ENCODE measurements at regions not wholly inside any gene's neighbourhood (a gene's known extent, or its start where the extent isn't known, plus 50 kb on each side); places are given as distances from the start of the nearest gene placed in this dataset.

DNA sequence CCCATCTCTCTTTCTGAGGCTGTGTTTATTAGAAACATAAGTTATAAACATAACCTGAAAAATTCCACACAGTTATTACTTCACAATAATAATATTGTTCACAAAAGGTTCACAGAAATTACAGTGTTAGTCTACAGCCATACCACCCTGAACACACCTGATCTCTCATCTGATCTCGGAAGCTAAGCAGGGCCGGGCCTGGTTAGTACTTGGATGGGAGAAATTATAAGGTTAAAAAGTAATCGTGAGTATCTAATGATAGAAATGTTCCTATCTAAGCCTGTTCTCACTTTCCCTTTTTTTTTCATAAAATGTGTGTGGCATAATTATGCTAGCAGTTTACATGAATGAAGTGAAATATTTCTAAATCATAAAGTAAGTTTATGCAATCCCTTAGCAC lies 647.8 kb downstream of the TBC1D32 start:
- H3K4me3 ChIP-seq (ENCODE audit: low read depth, low read length): no peak overlapping the region
- DNase-seq (ENCODE audit: low read depth): no peak

DNA sequence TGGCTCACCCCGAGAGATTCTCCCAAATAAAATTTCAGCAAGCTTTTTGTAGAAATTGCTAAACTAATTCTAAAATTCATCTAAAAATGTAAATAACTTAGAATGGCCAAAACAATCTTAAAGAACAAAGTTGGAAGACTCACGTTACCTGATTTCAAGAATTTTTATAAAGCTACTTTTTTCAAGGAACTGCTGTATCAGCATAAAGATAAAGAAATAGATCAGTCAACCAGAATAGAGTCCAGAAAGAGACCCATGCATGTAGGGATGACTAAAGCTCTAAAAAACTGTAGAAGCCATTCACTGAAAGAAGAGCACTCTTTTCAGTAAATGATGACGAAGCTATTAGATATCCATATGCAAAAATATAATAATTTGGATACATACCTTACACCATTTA lies 652.1 kb downstream of the TBC1D32 start:
- no peak overlapping the region for H3K4me3 ChIP-seq (ENCODE audit: low read depth, low read length)
- DNase-seq (ENCODE audit: low read depth): no peak

DNA sequence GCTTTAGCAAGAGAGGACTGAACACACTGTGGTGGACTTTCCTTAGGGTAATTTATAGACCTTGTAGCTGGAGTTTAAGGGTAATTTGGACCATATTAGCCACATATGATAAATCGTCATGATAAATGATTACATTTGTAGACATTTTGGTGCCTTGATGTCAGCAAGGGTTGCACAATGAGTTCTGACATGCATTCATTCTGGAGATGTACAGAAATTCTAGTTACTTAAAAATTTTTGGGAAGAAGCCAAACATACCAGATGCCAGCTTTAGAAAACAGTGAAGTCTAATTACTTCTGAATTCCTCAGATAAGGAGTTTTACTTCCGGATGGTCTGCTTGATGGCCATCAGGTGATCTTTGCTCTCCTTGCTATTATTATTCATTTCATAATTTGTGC lies 653.1 kb downstream of the TBC1D32 start:
- H3K4me3 ChIP-seq (ENCODE audit: low read depth, low read length): no peak overlapping the region
- DNase-seq (ENCODE audit: low read depth): no peak

DNA sequence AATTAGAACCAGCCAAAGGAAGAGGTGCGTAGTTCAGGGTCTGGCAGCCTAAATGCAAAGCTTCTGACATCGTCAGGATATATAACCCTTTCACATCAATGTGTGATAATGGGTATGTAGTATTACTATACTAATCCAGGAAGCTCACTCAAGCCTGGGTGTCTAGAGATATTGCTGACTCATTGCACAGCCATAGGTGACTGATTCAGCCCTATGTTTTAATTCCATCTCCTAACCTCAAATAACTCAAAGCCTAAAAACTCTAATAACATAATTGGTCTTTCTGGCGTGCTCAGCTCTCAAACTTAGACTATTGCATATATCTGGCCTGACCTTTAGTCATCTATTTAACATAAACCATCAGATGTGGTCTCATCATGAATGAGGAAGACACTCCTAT lies 658.4 kb downstream of the TBC1D32 start:
- DNase-seq (ENCODE audit: low read depth): no peak

DNA sequence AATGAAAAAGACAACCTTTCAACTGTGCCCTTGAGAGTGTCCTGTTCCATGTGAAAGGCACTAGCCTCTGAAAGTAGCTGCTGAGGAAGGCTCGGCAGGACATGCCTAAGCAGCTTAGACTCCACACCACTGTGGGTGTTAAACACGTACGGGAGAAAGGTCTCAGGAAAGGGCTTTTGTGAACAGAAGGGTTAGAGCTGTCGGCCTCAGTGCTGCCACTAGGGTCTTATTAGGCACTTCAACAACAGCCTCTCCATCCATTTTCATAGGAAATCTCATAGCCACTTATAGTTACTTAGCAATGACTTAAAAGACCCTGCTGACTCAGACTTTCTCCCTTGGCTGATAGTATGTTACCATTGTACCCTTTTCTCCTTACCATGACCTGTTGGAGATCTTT lies 662.8 kb downstream of the TBC1D32 start:
- DNase-seq (ENCODE audit: low read depth): no peak
- no peak overlapping the region for H3K4me3 ChIP-seq (ENCODE audit: low read depth, low read length)

More for the DNA sequence above, 658.4 kb downstream of the TBC1D32 start:
- no peak overlapping the region for H3K4me3 ChIP-seq (ENCODE audit: low read depth, low read length)

DNA sequence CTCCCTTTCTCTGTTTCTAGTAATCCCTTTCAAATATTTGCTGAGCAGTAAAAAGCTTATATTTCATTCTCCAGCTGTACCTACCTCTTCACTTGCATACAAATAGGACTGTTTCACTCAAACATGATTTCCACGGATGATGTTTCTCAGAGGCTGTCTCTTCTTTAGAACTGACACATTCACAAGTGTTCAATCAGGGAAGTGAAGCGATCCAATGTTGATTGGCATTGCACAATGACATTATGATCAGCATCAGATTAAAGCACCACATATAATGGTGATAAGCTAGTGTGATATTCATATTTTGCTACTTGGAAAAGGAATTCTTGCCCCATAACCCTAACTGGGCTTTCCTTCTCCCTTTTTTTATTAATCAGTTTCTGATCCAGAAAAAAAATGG lies 681.8 kb downstream of the TBC1D32 start:
- DNase-seq (ENCODE audit: low read depth): no peak
- no peak overlapping the region for H3K4me3 ChIP-seq (ENCODE audit: low read depth, low read length)

DNA sequence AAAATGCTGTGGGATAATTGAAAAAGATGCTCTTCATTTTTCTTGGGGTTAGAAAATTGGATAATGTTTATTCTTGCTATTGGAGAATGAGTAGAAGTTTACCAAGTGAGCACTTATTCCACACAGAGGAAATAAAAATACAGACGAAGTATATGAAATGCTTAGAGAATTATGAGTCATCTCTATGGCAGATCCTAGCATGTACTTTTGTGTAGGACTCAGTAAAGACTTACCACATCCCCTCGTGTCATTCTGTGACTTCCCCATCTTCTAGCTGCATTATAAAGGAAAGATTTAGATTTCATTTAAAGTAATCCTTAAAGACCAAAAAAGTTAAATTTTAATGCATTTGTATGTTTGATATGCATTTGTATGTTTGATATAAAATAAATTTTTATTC lies 685.6 kb downstream of the TBC1D32 start:
- no peak for DNase-seq (ENCODE audit: low read depth)
- H3K4me3 ChIP-seq (ENCODE audit: low read depth, low read length): no peak overlapping the region

DNA sequence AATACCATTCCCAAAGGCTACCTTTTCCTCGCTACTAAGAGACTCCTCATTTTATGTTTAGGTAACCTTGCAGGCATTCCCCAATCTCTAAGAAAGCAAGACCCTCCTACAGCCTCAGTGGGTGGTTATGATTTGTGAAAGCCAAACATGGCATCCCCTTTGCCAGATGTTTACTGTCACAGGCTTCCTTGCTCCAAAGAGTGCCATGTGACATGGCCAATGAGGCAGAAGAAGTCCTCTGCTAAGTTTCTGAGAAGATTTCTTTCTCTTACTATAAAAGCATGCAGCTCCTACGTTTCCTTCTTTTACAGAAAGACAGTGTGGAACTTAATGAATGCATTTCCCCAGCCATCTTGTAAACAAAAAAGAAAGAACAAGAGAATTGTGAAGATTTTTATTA lies 688.2 kb downstream of the TBC1D32 start:
- H3K4me3 ChIP-seq (ENCODE audit: low read depth, low read length): no peak overlapping the region
- DNase-seq (ENCODE audit: low read depth): no peak

DNA sequence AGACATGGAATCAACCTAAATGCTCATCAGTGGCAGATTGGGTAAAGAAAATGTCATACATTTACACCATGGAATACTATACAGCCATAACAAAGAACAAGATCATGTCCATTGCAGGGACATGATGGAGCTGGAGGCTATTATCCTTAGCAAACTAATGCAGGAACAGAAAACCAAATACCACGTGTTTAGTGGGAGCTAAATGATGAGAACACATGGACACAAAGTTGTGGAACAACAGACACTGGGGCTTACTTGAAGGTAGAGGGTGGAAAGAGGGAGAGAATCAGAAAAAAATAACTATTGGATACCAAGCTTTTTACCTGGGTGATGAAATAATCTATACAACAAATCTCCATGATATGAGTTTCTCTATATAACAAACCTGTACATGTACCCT lies 701.3 kb downstream of the TBC1D32 start:
- no peak for DNase-seq (ENCODE audit: low read depth)
- H3K4me3 ChIP-seq (ENCODE audit: low read depth, low read length): no peak overlapping the region

DNA sequence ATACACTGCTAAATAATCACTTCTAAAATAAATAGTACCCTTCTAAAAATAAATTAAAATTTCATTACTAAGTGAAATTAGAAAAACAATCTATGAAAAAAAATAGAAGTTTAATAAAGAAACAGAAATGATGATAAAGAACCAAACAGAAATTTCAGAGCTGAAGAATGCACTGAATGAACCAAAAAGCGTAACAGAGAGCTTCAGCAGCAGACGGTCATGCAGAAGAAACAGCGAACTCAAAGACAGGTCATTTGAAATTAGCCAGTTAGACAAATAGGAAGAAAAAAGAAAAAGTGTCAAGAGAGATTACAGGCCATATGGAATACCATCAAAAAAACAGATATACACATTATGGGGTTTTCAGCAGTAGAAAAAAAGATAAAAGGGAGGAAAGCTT lies 706.7 kb downstream of the TBC1D32 start:
- DNase-seq (ENCODE audit: low read depth): no peak

DNA sequence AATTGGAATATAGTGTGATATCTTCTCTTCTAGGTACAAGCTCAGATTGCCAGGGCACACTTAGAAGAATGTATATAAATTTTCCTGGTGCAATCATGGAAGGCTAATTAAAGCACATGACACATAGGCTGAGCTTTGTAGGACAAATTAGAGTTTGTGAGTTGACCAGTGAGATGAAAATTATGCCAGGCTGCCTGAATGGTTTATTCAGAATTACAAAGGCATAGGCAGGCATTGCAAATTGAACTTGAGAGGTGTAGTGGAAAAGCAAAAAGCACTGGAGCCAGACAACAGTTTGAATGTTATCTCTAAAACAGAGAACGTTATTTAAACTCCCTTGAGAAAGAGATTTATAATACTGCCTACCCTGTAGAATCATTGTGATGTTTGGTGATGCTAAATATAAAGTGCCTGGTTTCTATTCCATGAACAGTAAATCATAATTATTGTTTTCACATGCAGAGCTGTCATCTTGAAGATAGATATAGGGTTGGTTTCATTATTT lies 712.1 kb downstream of the TBC1D32 start:
- no peak for DNase-seq (ENCODE audit: low read depth)
- no peak overlapping the region for H3K4me3 ChIP-seq (ENCODE audit: low read depth, low read length)

More for the DNA sequence above, 706.7 kb downstream of the TBC1D32 start:
- H3K4me3 ChIP-seq (ENCODE audit: low read depth, low read length): no peak overlapping the region

DNA sequence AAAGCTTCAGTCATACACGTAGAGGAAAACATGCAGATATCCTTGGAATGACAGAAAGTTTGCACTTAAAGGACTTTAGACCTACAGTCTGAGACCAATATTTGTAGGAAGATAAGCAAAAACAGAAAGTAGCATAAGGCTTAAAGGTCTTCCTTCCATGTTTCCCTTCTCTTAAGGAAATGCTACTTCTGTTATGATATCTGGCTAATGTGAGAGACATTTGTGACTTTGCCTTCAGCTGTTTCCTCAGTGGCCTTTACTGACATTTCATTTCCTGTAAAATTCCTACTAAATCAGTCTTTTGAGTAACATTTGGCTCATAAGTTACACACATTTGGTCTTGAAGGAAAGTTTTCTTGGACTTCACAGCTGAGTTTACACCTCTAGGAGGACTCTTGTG lies 713.4 kb downstream of the TBC1D32 start:
- H3K4me3 ChIP-seq (ENCODE audit: low read depth, low read length): no peak overlapping the region
- DNase-seq (ENCODE audit: low read depth): no peak

DNA sequence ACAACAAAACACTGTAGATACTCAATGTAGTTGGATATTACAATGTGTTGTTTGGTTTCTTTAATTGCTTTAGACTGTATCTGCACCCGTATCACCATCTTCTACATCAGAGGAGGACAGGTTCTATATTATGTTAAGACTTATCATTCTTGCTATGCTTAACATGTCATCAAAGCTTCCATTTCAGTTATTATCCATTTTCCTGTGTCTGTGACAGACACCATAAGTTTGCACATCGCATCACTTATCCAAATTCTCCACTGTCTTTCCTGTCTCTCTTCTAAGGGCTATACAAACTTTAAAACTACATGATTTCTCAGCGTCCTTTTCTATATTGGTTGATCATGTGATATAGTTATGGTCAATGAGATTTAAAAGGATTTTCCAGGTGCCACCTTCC lies 719.0 kb downstream of the TBC1D32 start:
- no peak overlapping the region for H3K4me3 ChIP-seq (ENCODE audit: low read depth, low read length)
- DNase-seq (ENCODE audit: low read depth): no peak

DNA sequence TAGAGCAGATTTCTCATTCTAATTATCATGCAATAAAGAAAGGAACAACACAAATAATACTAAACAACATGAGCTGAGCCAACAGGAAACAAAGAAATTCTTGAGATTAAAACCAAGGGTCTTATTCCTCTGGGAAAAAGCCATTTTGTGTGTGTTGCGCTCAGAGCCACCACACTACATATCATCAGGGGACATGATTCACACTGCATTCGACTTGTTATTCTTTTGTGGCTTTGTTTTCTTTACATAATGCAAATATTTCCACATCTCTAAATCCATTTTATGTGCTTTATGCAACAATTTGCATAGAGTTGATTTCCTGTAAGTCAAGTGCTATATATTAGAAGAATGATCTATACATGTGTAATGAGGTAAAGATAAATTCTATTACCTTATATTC lies 719.6 kb downstream of the TBC1D32 start:
- no peak for DNase-seq (ENCODE audit: low read depth)
- H3K4me3 ChIP-seq (ENCODE audit: low read depth, low read length): no peak overlapping the region

DNA sequence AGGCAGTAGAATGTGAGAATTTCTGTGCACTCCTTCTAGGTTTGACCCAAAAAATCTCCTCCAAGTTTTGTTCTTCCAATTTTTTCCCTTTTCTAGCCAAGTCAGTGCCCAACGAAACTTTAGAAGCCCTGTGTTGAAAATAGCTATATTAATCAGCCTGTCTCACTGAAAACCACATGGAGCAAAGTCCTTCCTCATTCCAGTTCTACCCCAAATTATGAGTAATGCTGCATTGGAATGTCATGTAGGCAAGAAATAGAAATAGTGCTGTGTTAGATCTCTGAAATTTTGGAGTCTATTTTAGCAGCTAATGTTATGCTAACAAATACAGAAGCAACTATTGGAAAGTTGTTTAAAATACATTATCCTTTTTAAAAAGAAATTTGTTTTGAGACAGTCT lies 725.5 kb downstream of the TBC1D32 start:
- no peak for DNase-seq (ENCODE audit: low read depth)
- H3K4me3 ChIP-seq (ENCODE audit: low read depth, low read length): no peak overlapping the region

DNA sequence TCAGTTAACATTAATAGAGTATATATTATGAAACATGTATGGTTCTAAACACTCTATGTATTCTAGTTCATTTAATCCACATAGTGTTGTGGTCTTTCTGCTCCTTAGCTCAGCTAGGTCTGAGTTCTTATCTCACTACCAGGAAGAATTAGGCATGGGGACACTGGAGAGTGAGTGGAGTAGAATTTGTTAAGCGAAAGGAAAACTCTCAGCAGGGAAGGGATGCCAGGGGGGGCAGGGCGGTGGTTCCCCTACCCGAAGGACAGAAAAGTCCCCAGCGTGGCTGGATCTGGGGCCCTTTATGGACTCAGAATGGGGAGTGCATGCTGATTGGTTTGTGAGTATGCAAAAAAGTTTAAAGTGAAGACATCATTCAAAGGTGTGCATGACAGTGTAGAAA lies 727.5 kb downstream of the TBC1D32 start:
- DNase-seq (ENCODE audit: low read depth): no peak

DNA sequence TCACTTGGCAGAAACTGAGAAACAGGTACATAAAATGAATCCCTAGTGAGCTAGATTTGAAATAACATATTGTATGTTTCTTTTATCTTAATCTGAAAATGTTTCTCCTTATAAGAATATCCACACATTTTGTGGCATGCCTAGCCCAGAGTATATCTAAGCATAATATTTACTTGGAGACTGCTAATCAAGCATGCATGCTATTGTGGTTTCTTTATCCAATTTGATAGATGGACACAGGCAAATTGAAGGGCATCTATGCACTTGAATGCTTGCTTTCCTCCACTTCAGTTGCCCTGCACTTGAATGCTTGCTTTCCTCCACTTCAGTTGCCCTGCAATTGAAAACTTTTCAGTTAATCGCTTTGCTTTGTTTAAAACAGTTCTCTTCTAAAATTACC lies 729.8 kb downstream of the TBC1D32 start:
- H3K4me3 ChIP-seq (ENCODE audit: low read depth, low read length): no peak overlapping the region
- no peak for DNase-seq (ENCODE audit: low read depth)

More for the DNA sequence above, 727.5 kb downstream of the TBC1D32 start:
- no peak overlapping the region for H3K4me3 ChIP-seq (ENCODE audit: low read depth, low read length)

DNA sequence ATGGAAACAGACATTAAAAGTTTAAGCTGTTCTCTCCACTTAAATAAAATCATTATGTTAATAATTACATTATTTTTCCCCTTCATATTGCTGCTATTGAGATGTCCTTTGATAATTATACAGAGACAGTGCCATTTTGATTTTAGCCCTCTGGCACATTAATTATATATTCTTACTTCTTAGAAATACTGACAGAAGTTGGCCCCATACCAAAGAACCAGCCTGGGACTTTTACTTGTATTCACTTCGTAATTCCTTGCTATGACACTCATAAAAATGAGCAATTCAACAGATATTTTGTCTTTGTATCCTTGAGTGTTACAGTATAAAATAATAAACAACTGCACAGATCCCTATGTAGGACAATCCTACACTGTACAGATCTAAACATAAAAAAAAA lies 743.7 kb downstream of the TBC1D32 start:
- no peak for DNase-seq (ENCODE audit: low read depth)
- no peak overlapping the region for H3K4me3 ChIP-seq (ENCODE audit: low read depth, low read length)

DNA sequence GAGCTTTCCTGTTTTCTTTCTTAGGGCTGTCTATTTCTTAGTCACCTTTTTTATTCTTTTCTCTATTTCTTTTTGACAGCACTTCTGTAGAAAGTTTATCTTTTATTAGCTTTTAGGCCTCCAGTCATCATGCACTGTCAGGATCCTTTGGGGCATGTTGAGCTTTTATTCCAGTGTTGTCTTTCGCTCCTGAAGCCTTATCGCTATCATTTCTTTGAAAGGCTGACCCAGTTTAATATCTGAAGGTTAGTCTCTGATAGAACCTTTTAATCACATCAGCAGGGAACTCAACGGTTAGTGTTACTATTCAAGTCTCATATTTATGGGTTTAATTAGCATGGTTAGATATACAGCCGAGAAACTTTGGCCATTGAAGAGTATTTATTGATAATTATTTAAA lies 745.9 kb downstream of the TBC1D32 start:
- DNase-seq (ENCODE audit: low read depth): no peak
- H3K4me3 ChIP-seq (ENCODE audit: low read depth, low read length): no peak overlapping the region

DNA sequence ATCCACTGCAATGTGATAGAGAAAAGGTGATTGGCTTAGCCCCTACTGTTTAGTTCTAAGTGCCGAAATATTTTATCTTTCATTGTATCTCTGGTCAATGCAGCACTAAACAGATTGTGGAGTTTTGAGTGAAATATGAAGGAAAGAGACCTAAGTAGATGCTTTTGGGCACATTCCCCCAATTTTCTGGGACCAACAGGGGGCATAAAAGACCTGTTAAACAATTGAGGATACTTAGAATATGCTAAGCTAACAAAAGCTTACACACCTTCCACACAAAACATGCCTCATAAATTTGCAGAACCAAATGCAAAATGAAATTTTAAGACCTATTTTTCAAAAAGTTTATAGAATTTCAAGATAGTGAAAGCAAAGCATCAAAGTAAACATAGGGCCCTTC lies 746.9 kb downstream of the TBC1D32 start:
- DNase-seq (ENCODE audit: low read depth): no peak
- H3K4me3 ChIP-seq (ENCODE audit: low read depth, low read length): no peak overlapping the region

DNA sequence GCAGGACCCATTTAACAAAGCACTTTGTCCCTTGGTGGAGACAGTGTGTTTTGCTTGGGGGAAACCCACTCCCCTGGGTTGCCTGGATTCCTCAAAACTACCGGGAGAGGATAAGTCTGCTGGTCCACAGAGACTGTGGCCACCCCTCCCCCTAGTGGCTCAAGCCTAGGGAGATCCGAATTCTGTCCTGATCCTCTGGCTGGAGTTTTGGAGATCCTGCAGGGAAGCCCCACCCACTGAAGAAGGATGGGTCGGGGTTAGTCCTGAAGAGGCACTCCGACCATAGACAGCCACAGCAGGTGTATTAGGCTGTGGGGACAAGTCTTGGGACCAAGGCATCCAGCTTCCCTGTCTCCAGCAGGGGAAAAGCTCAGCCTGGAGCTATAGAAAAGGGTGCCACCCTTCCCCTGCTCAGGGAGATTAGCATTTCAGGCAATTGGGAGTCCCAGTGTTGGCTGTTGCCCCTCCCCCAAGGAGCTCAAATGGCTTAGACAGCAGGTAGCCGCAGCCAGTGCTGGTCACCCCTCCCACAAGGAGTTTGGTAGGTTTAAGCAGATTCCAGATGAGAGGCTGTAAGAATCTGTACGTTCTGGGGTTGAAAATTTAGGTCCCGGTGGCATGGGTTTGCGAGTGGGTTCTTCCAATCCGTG lies 750.0 kb downstream of the TBC1D32 start:
- DNase-seq (ENCODE audit: low read depth): no peak
- H3K4me3 ChIP-seq (ENCODE audit: low read depth, low read length): no peak overlapping the region

DNA sequence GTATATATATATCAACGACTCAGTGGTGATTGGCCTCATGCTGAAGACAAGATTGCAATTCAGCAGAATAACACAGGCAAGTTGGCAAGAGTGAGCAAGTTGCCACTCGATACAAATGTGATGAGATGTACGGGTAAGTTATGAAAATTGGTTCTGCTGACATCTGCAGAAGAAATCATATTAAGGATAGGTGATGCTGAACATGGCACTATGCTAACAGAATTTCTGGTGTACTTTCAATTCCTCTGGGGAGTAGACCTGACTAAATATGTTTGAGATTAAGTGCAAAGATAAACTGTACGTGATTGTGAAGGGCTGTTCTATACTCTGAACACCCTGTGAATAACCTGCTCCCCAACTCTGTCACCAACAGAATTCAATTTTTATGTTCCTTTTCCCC lies 758.2 kb downstream of the TBC1D32 start:
- H3K4me3 ChIP-seq (ENCODE audit: low read depth, low read length): no peak overlapping the region
- DNase-seq (ENCODE audit: low read depth): no peak
